ENCODE measurements at regions not wholly inside any gene's neighbourhood (a gene's known extent, or its start where the extent isn't known, plus 50 kb on each side); places are given as distances from the start of the nearest gene placed in this dataset.

DNA sequence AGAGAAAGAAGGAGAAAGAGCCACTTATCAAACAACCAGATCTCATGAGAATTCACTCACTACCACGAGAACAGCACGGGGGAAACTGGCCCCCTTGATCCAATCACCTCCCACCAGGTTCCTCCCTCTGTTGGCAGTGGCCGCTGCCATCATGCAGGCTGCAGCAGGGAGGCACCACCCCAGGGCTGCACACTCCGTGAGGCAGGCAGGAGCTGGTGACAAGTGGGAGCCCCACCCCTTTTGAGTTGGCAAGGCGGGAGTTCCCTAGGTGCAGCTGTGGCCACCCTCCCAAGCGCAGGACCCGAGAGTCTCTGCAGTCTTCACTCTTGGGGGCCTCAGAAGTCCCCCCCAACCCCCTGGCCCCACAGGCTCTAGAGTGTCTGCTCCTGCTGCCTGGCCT, 83.9 kb upstream of the GJB5 start:
- DNase-seq = no peak

DNA sequence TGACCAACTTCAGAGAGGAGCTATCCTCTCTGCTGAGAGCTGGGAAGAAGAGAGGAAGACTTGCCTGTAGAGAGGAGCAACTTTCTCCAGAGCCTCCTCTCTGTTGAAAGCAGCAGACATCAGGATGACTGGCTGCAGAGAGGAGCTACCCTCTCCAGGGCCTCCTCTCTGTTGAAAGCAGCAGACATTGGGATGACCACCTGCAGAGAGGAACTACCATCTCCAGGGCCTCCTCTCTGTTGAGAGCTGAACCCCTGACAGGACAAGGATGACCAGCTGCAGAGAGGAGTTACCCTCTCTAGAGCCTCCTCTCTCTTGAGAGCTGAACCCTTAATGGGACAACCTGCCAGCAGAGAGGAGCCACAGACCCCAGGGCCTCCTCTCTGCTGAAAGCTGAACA, 83.0 kb upstream of the GJB5 start:
- no peak for DNase-seq

DNA sequence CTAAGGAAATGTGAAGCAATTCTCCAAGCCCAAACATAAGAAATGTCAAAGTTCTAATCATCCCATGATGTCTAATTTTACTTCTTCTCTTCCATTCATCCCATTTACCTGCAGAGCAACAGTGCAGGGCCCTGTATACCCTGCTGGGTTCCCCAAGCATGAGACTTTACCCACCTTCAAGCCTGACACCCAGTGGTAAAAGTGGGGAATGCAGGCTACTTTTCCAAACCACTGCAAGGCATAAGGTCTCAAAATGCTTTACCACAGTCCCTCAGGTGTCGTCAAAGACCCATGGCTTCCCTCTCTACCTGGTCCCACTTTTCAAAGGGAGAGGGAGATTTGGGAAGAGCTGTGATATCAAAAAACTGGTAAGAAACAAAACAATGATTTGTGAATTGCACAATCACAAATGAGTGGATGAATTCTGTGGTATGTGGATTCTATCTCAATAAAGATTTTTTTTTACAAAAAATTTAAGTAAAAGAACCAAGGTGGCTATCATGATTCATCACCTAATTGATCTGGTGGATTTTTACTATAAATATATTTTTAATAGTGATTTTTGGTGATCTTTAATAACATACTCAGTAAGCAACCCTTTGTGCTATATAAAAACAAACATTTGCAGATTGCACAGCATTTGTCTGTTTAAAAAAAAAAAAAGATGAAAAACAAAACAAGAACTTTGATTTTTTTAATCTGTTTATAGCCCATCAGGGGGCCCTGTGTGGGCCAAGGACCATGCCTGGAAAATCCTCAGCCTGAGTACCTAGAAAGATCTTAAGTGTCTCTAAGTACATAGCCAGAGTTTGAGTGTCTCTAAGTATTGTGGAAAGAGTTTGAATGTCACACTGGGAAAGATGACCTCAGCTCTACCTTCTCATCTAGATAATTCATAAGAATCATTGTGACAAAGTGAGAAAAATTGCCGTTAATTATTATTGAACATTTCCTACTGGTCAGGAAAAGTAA, 73.1 kb upstream of the GJB5 start:
- DNase-seq = peak; percentile 50

DNA sequence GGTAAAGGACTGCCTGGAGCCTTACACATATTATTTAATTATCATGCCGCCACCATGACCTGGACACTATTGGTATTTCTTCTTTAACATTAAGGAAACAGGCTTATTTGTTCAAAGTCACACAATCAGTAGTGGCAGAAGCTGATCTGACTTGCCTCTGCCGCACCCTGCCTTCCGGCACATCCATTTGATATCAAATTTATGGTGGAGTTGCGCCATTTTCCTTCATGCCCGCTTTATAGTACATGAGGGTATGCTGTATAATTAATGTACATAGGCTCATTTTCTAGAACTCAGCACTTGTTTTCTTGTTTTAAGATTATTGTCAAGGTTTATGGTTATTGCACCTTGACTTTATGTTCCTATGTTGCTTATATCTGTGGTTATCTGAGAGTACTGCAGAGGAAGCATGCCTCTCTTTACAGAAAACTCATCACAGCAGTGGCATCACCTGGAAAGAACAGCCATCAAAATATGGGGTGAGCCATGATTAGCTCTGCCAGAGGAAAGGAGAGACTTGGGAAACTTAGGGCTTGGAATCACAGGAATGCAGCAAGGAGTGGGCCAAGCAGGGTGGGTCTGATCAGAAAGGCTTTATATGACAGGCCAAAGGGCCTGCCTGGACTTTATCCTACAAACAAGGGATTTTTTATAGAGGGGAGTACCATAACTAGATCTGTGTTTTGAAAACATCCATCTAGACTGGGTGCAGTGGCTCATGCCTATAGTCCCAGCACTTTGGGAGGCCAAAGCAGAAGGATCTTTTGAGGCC, 72.2 kb upstream of the GJB5 start:
- DNase-seq = no peak

DNA sequence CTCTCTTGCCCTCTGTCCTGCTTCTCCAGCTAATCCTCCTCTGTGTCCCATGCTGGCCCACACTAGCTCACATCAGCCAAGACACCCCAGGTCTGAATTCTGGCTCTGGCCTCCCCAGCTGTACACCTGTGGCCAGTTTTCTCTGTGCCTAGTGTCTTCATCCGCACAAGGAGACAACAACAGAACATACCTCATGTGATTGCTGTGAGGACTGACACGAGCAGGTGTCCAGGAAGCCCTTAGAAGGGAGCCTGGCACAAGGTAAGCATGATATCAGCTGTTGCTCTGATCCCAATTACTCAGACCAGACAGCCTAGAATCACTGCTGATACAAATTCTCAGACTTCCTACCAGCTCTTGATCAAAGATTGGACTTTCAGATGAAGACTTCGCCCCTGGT, 71.2 kb upstream of the GJB5 start:
- no peak for DNase-seq

DNA sequence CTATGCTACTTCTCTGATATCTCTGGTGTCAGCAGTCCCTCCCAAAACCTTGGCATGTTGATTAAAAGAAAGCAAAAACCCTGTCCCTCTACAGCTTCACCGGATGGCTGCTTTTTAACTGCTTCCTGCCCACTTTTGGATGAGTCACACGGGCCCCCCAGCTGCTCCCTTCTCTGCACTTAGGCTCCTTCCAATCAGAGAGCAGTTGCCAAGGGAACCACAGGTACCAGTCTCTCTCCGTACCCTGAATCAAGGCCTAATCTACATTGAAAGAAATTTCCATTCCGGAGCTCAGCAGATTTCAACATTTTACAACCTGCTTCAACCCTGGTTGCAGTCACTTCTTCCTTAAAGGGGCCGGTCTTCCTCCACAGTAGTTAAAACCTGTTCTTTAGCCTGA, 70.6 kb upstream of the GJB5 start:
- peak; percentile 30 for DNase-seq

DNA sequence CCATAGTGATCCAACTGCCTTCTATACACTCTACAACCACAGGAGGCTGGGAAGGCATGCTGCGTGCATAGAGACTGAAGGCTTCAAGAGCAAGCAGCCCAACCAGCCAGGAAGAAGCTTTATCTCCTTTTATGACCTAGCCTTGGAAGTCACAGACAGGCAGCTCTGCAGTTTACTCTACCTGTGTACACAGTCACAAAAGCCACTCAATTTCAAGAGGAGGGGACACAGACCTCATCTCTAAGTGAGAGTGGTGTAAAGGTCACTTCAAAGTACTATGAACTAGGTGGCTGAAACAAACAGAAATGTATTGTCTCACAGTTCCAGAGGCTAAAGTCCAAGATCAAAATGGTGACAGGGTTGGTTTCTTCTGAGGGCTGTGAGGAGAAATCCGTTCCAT, 69.6 kb upstream of the GJB5 start:
- DNase-seq = no peak

DNA sequence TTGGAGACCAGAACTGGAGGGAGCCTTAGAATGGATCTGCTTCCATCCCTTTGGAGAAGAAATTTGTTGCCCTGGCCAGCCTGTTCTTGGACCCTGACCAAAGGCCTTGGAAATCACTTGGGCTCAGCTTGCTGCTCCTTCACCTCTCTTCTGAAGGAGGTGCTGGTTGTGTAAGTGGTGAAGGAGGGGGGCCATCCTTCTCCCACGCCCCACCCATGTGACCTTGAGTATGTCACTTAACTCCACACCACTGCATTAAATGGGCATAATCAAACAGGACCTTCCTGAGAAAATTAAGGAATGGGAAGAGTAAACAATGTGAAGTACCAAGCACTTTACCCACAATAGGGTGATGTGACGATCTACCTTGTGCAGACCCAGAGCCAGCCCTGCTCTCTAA, 68.3 kb upstream of the GJB5 start:
- DNase-seq = no peak

DNA sequence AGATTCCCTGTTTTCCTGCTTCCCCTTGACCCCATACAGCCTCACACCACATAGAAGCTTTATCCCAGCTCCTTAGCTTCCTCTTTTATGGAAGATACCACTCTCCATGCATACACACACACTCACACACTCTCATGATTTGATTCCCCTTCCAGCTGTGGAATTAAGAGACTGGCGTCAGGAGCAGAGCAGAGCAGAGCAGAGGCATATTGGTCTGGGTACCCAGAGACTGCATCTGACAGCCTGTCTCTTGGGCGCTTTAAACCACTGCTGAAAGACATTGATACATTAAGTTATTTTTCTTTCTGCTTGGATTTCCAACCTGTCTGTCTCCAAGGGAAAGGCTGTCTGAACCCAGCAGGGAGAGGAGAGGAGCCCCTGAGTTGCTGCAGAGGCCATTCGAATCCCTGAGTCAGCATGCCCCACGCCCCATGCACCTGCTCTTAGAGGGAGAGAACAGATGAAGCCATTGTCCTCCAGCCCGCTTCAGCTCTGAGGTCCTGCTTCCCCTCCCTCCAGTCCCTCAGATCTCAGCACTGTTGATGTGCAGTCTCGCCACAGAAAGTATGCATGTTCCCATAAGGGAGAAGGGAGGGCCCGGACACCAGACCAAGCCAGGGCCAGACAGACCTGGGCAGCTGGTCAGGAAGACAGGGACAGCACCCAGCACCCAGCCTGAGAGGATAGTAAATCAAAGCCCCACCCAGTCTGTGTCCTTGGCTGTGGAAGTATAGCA, 66.7 kb upstream of the GJB5 start:
- DNase-seq = no peak

DNA sequence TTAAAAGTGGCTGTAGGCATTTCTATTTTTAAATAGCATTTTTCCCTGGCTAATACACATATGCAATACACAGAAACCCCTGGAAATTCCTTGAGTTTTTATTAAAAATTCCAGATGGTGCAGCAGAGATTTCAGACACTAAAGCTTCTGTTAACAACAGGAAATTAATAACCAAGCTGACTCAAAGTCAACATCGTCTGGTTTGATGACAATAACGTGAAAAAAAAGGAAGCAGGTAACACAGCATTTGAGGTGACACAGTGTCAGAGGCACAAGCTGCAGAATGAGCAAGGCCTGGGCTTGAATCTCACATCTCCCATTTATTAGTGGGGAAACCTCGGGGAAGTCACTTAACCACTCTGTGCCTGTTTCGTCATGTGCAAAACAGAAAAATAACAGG, 64.6 kb upstream of the GJB5 start:
- DNase-seq = no peak

DNA sequence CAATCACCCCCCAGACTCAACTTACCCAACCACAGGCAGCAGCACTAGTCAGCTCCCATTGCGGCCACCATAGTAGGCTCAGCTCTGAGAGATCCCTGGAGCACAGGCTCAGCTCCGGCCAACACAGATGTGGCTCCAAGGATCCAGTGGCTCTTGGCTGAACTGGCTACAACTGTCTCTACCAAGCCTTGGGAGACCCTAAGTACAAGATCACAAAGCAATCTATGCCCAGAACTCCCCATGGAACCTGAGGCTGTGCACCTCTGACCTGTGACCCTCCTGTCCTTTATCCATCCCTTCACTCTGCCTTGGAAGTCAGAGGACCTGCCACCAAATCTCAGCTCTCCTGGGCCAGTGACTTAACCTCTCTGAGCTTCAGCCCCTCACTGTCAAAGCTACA, 61.8 kb upstream of the GJB5 start:
- DNase-seq = no peak

DNA sequence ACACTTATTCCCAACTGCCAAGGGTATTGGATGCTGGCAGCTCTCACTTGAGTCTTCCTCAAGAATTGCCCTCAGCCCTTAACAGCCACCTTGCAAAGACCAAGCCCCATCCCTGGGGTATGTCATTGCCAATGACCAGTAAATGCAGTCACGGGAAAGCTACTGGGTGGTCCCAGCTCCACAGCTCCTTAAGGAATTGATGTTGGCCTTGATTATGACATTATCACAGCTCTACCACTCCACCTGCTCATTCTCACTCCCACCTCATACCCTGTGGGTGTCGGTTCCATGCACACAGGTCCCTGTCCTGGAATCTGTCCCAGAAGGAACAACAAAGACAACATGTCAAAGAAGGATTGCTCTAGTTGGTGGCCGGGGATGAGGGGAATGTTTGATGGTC, 60.5 kb upstream of the GJB5 start:
- no peak for DNase-seq

DNA sequence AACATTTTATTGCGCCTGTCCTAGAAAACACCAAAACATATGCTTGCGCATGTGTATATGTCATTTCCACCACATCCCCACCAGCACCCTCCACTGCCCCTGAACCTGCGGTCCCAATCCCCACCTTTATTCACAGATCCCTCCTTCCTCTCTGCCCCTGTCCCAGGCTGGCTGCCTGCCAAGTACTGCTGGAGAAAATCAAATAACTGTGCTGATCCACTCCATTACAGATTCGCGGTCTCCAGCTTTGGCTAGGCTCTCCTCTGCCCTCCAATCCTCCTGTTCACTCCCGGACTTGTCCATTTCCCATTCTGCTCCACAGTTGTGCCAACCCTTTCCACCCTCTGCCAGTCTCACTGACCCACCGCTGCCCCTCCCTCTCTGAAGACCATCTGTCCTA, 59.3 kb upstream of the GJB5 start:
- peak; percentile 49 for DNase-seq

DNA sequence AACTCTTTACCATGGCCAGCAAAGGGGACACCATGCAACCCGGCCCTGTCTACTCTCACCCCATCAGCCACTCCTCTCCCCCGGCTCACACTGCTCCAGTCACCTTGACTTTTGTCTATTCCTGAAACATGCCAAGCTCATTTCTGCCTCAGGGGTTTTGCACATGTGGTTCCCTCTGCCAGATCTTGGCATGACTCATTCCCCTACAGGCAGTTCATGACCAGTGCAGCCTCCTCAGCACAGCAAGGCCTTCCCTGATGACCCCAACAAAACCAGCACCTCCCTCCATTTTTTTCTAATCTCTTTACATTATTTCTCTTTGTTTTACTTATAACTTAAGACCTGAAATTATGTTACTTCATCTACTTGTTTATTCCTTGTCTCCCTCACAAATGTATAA, 58.6 kb upstream of the GJB5 start:
- no peak for DNase-seq

DNA sequence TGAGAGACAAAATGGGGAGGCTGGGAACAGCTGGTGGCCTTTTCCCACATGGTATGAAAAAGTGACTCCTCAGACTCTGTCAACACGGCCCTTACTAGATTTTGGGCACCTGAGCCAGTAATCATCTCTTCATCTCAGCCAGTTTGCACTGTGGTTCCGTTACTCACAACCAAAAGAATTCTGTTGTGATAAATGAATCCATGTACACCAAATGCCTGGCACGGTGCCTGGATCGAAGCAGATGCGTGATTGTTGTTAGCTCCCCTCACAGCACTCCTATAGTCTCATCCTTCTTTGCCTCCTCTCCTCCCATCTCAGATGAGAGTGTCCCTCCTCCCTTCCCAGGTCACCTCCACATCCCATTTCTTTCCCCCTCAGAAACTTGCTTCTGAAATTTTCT, 57.9 kb upstream of the GJB5 start:
- peak; percentile 11 for DNase-seq

DNA sequence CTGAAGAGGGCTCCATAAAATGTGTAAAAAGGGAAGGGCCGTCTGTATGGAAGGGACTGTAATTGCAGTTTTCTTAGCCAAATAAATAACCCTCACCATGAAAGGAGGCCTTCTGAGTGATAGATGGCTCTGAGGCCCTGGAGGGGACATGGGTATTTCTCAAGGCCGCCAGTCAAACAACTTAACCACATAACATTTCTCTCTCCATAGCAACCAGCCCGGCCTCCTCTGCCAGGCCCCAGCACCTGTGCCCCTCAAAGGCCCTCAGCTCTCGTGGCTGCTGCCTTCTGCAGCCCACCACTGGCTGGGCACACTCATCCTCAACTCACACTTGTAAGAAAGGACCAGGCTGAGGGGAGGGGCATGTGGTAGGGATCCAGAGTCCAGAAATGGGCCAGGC, 57.0 kb upstream of the GJB5 start:
- DNase-seq = no peak

DNA sequence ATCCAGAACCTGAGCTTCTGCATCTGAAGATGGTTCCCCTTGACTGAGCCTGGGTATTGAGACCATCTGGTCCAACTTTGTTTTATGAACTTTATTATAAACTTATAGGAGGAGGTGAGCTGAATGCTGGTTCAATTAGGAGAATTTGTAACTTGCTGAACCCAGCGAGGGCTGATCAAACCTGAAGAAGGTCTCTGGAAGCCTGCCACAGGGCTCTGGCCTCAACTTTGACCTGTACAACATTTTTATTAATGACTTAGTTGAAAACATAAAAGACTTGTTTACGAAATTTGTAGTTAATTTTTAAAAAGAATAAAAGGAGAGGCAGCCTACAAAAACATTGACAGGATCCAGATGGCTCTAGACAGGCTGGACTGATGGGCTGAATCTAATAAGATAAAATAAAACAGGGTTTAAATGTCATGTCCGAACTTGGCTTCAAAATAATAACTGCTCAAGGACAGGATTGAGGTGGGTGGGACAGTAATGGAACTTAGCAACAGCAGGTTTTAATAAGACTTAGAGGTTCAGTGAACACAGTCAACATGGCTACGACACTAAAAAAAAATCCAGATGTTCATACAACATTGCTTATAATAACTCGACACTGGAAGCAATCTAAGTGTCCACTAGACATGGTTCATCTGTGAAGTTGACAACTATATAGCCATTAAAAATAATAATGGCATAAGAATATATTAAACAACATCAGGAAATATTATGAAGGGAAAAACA, 53.4 kb upstream of the GJB5 start:
- DNase-seq = no peak
